Ovary (tissue), 3 donors: ENCODE measurements at regions not wholly inside any gene's neighbourhood (a gene's known extent, or its start where the extent isn't known, plus 50 kb on each side); places are given as distances from the start of the nearest gene placed in this dataset.

Experiments
- CTCF ChIP-seq, 3 donors: fragments of 450-650 bp in 2 of 3; fragments of 200-600 bp in 1 of 3; IDR thresholded peaks; one replicate each; pipeline versions ENCODE4 v1.5.1 to v1.8.0; 2016 to 2022; ENCODE audit warnings: antibody characterized with exemption in 3 of 3, mild to moderate bottlenecking in 1 of 3
- EP300 ChIP-seq: sonication (generic); formaldehyde crosslinking; IDR thresholded peaks from one replicate; pipeline ENCODE4 v1.6.1; 2017; ENCODE audit warnings: antibody characterized with exemption
- POLR2A ChIP-seq: fragments of 450-650 bp; IDR thresholded peaks from one replicate; pipeline ENCODE4 v1.6.1; 2017; ENCODE audit warnings: antibody characterized with exemption, mild to moderate bottlenecking, moderate library complexity
- donor health status: DM: no; HTN: no; CAD: no.

GRCh38 chr18:26646901-26647300 is 98.5 kb upstream of the KCTD1 start:
- TF ChIP-seq CTCF (IDR thresholded peaks at IDR 0.05) (no peak), POLR2A (no peak), EP300 (no peak)
